ENCODE measurements at regions not wholly inside any gene's neighbourhood (a gene's known extent, or its start where the extent isn't known, plus 50 kb on each side); places are given as distances from the start of the nearest gene placed in this dataset.

- Histone ChIP-seq H3K9me3 (ENCODE audit: control insufficient read depth in 2 of 2, low read length in 2 of 2) (no peaks in the 10 kb centered on the region), H3K27ac (ENCODE audit: low read depth in 2 of 2, low read length in 2 of 2) (no peak overlapping the region), H3K4me1 (ENCODE audit: control insufficient read depth in 2 of 2, insufficient read depth in 2 of 2, low read length in 2 of 2) (no peaks in the 10 kb centered on the region), H3K9ac (ENCODE audit: low read depth in 1 of 2, low read length in 2 of 2) (no peak overlapping the region), H3K4me3 (ENCODE audit: low read length in 2 of 2) (no peak overlapping the region), H3K27me3 (ENCODE audit: control insufficient read depth in 2 of 2, insufficient read depth in 2 of 2, low read length in 2 of 2) (no peaks in the 10 kb centered on the region), H3K36me3 (ENCODE audit: control insufficient read depth in 2 of 2, insufficient read depth in 2 of 2, low read length in 2 of 2) (no peaks in the 10 kb centered on the region)
Observed at GRCh38 chr5:164578911-164579310, 1073.5 kb downstream of the MAT2B start.

- H3K4me3 ChIP-seq (ENCODE audit: low read length in 2 of 2): no peak overlapping the region
- H3K36me3 ChIP-seq (ENCODE audit: control insufficient read depth in 2 of 2, insufficient read depth in 2 of 2, low read length in 2 of 2): no peaks in the 10 kb centered on the region
- H3K4me1 ChIP-seq (ENCODE audit: control insufficient read depth in 2 of 2, insufficient read depth in 2 of 2, low read length in 2 of 2): no peaks in the 10 kb centered on the region
- no peak overlapping the region for H3K27ac ChIP-seq (ENCODE audit: low read depth in 2 of 2, low read length in 2 of 2)
- H3K9ac ChIP-seq (ENCODE audit: low read depth in 1 of 2, low read length in 2 of 2): no peak overlapping the region
- no peaks in the 10 kb centered on the region for H3K27me3 ChIP-seq (ENCODE audit: control insufficient read depth in 2 of 2, insufficient read depth in 2 of 2, low read length in 2 of 2)
- no peaks in the 10 kb centered on the region for H3K9me3 ChIP-seq (ENCODE audit: control insufficient read depth in 2 of 2, low read length in 2 of 2)
Observed at GRCh38 chr5:164580155-164580554, 1074.7 kb downstream of the MAT2B start.

- H3K27ac ChIP-seq (ENCODE audit: low read depth in 2 of 2, low read length in 2 of 2): no peak overlapping the region
- no peaks in the 10 kb centered on the region for H3K4me1 ChIP-seq (ENCODE audit: control insufficient read depth in 2 of 2, insufficient read depth in 2 of 2, low read length in 2 of 2)
Observed at GRCh38 chr5:164581889-164582288, 1076.5 kb downstream of the MAT2B start.

GRCh38 chr5:164593982-164594381 is 1088.6 kb downstream of the MAT2B start:
- Histone ChIP-seq H3K4me3 (ENCODE audit: low read length in 2 of 2) (no peak overlapping the region), H3K27me3 (ENCODE audit: control insufficient read depth in 2 of 2, insufficient read depth in 2 of 2, low read length in 2 of 2) (no peaks in the 10 kb centered on the region), H3K4me1 (ENCODE audit: control insufficient read depth in 2 of 2, insufficient read depth in 2 of 2, low read length in 2 of 2) (no peaks in the 10 kb centered on the region), H3K9ac (ENCODE audit: low read depth in 1 of 2, low read length in 2 of 2) (no peak overlapping the region), H3K9me3 (ENCODE audit: control insufficient read depth in 2 of 2, low read length in 2 of 2) (no peaks in the 10 kb centered on the region), H3K27ac (ENCODE audit: low read depth in 2 of 2, low read length in 2 of 2) (no peak overlapping the region), H3K36me3 (ENCODE audit: control insufficient read depth in 2 of 2, insufficient read depth in 2 of 2, low read length in 2 of 2) (no peaks in the 10 kb centered on the region)

More at GRCh38 chr5:164581889-164582288, 1076.5 kb downstream of the MAT2B start:
- H3K9me3 ChIP-seq (ENCODE audit: control insufficient read depth in 2 of 2, low read length in 2 of 2): no peaks in the 10 kb centered on the region
- H3K36me3 ChIP-seq (ENCODE audit: control insufficient read depth in 2 of 2, insufficient read depth in 2 of 2, low read length in 2 of 2): no peaks in the 10 kb centered on the region
- no peak overlapping the region for H3K4me3 ChIP-seq (ENCODE audit: low read length in 2 of 2)
- no peak overlapping the region for H3K9ac ChIP-seq (ENCODE audit: low read depth in 1 of 2, low read length in 2 of 2)
- no peaks in the 10 kb centered on the region for H3K27me3 ChIP-seq (ENCODE audit: control insufficient read depth in 2 of 2, insufficient read depth in 2 of 2, low read length in 2 of 2)

- no peaks in the 10 kb centered on the region for H3K4me1 ChIP-seq (ENCODE audit: control insufficient read depth in 2 of 2, insufficient read depth in 2 of 2, low read length in 2 of 2)
- no peaks in the 10 kb centered on the region for H3K9me3 ChIP-seq (ENCODE audit: control insufficient read depth in 2 of 2, low read length in 2 of 2)
- no peak overlapping the region for H3K9ac ChIP-seq (ENCODE audit: low read depth in 1 of 2, low read length in 2 of 2)
- no peak overlapping the region for H3K4me3 ChIP-seq (ENCODE audit: low read length in 2 of 2)
- H3K27me3 ChIP-seq (ENCODE audit: control insufficient read depth in 2 of 2, insufficient read depth in 2 of 2, low read length in 2 of 2): no peaks in the 10 kb centered on the region
- H3K36me3 ChIP-seq (ENCODE audit: control insufficient read depth in 2 of 2, insufficient read depth in 2 of 2, low read length in 2 of 2): no peaks in the 10 kb centered on the region
- no peak overlapping the region for H3K27ac ChIP-seq (ENCODE audit: low read depth in 2 of 2, low read length in 2 of 2)
Observed at GRCh38 chr5:164597293-164597900, 1092.0 kb downstream of the MAT2B start.

- H3K36me3 ChIP-seq (ENCODE audit: control insufficient read depth in 2 of 2, insufficient read depth in 2 of 2, low read length in 2 of 2): no peaks in the 10 kb centered on the region
- H3K4me3 ChIP-seq (ENCODE audit: low read length in 2 of 2): no peak overlapping the region
- H3K27ac ChIP-seq (ENCODE audit: low read depth in 2 of 2, low read length in 2 of 2): no peak overlapping the region
- no peaks in the 10 kb centered on the region for H3K4me1 ChIP-seq (ENCODE audit: control insufficient read depth in 2 of 2, insufficient read depth in 2 of 2, low read length in 2 of 2)
- no peaks in the 10 kb centered on the region for H3K27me3 ChIP-seq (ENCODE audit: control insufficient read depth in 2 of 2, insufficient read depth in 2 of 2, low read length in 2 of 2)
- no peak overlapping the region for H3K9ac ChIP-seq (ENCODE audit: low read depth in 1 of 2, low read length in 2 of 2)
- no peaks in the 10 kb centered on the region for H3K9me3 ChIP-seq (ENCODE audit: control insufficient read depth in 2 of 2, low read length in 2 of 2)
Observed at GRCh38 chr5:164600274-164600673, 1094.9 kb downstream of the MAT2B start.

GRCh38 chr5:164600929-164601535 is 1095.6 kb downstream of the MAT2B start:
- H3K9me3 ChIP-seq (ENCODE audit: control insufficient read depth in 2 of 2, low read length in 2 of 2): no peaks in the 10 kb centered on the region
- no peaks in the 10 kb centered on the region for H3K36me3 ChIP-seq (ENCODE audit: control insufficient read depth in 2 of 2, insufficient read depth in 2 of 2, low read length in 2 of 2)
- no peak overlapping the region for H3K27ac ChIP-seq (ENCODE audit: low read depth in 2 of 2, low read length in 2 of 2)
- no peaks in the 10 kb centered on the region for H3K4me1 ChIP-seq (ENCODE audit: control insufficient read depth in 2 of 2, insufficient read depth in 2 of 2, low read length in 2 of 2)
- no peaks in the 10 kb centered on the region for H3K27me3 ChIP-seq (ENCODE audit: control insufficient read depth in 2 of 2, insufficient read depth in 2 of 2, low read length in 2 of 2)
- no peak overlapping the region for H3K4me3 ChIP-seq (ENCODE audit: low read length in 2 of 2)
- no peak overlapping the region for H3K9ac ChIP-seq (ENCODE audit: low read depth in 1 of 2, low read length in 2 of 2)

- H3K27me3 ChIP-seq (ENCODE audit: control insufficient read depth in 2 of 2, insufficient read depth in 2 of 2, low read length in 2 of 2): no peaks in the 10 kb centered on the region
- no peaks in the 10 kb centered on the region for H3K36me3 ChIP-seq (ENCODE audit: control insufficient read depth in 2 of 2, insufficient read depth in 2 of 2, low read length in 2 of 2)
- H3K4me3 ChIP-seq (ENCODE audit: low read length in 2 of 2): no peak overlapping the region
- H3K9ac ChIP-seq (ENCODE audit: low read depth in 1 of 2, low read length in 2 of 2): no peak overlapping the region
- H3K27ac ChIP-seq (ENCODE audit: low read depth in 2 of 2, low read length in 2 of 2): no peak overlapping the region
- H3K9me3 ChIP-seq (ENCODE audit: control insufficient read depth in 2 of 2, low read length in 2 of 2): no peaks in the 10 kb centered on the region
- H3K4me1 ChIP-seq (ENCODE audit: control insufficient read depth in 2 of 2, insufficient read depth in 2 of 2, low read length in 2 of 2): no peaks in the 10 kb centered on the region
Observed at GRCh38 chr5:164608507-164608906, 1103.1 kb downstream of the MAT2B start.

- Histone ChIP-seq H3K27me3 (ENCODE audit: control insufficient read depth in 2 of 2, insufficient read depth in 2 of 2, low read length in 2 of 2) (no peaks in the 10 kb centered on the region), H3K4me3 (ENCODE audit: low read length in 2 of 2) (no peak overlapping the region), H3K27ac (ENCODE audit: low read depth in 2 of 2, low read length in 2 of 2) (no peak overlapping the region), H3K4me1 (ENCODE audit: control insufficient read depth in 2 of 2, insufficient read depth in 2 of 2, low read length in 2 of 2) (no peaks in the 10 kb centered on the region), H3K36me3 (ENCODE audit: control insufficient read depth in 2 of 2, insufficient read depth in 2 of 2, low read length in 2 of 2) (no peaks in the 10 kb centered on the region), H3K9me3 (ENCODE audit: control insufficient read depth in 2 of 2, low read length in 2 of 2) (no peaks in the 10 kb centered on the region), H3K9ac (ENCODE audit: low read depth in 1 of 2, low read length in 2 of 2) (no peak overlapping the region)
Observed at GRCh38 chr5:164610374-164610773, 1105.0 kb downstream of the MAT2B start.

- no peak overlapping the region for H3K9ac ChIP-seq (ENCODE audit: low read depth in 1 of 2, low read length in 2 of 2)
- no peaks in the 10 kb centered on the region for H3K9me3 ChIP-seq (ENCODE audit: control insufficient read depth in 2 of 2, low read length in 2 of 2)
- no peaks in the 10 kb centered on the region for H3K27me3 ChIP-seq (ENCODE audit: control insufficient read depth in 2 of 2, insufficient read depth in 2 of 2, low read length in 2 of 2)
- no peaks in the 10 kb centered on the region for H3K4me1 ChIP-seq (ENCODE audit: control insufficient read depth in 2 of 2, insufficient read depth in 2 of 2, low read length in 2 of 2)
- H3K4me3 ChIP-seq (ENCODE audit: low read length in 2 of 2): no peak overlapping the region
- no peak overlapping the region for H3K27ac ChIP-seq (ENCODE audit: low read depth in 2 of 2, low read length in 2 of 2)
- H3K36me3 ChIP-seq (ENCODE audit: control insufficient read depth in 2 of 2, insufficient read depth in 2 of 2, low read length in 2 of 2): no peaks in the 10 kb centered on the region
Observed at GRCh38 chr5:164614707-164615106, 1109.3 kb downstream of the MAT2B start.

Data from mucosa of rectum (tissue), 2 donors.